WERI-Rb-1 (cell line): ENCODE measurements at regions not wholly inside any gene's neighbourhood (a gene's known extent, or its start where the extent isn't known, plus 50 kb on each side); places are given as distances from the start of the nearest gene placed in this dataset.

Source experiments
- DNase-seq: peaks from one replicate; pipeline ENCODE4 v3.0.0-alpha.2; 2020
- H3K27ac ChIP-seq: fragments of 250-450 bp; sonication (Bioruptor Pico); 2 replicates; pipeline ENCODE4 v1.5.1; 2020; ENCODE audit warnings: mild to moderate bottlenecking, moderate library complexity
- H3K27me3 ChIP-seq: fragments of 250-450 bp; sonication (Bioruptor Pico); 2 replicates; pipeline ENCODE4 v1.5.1; 2021; ENCODE audit warnings: mild to moderate bottlenecking, low read depth, moderate library complexity; ENCODE audit not compliant: insufficient read depth, severe bottlenecking
- H3K36me3 ChIP-seq: fragments of 250-450 bp; sonication (Bioruptor Pico); 2 replicates; pipeline ENCODE4 v1.5.1; 2020; ENCODE audit warnings: mild to moderate bottlenecking, moderate library complexity
- H3K4me3 ChIP-seq: 2 replicates; pipeline ENCODE4 v1.5.1; 2011; ENCODE audit warnings: low read depth, mild to moderate bottlenecking, control low read depth, low read length
- H3K9me3 ChIP-seq: fragments of 250-450 bp; sonication (Bioruptor Pico); 2 replicates; pipeline ENCODE4 v1.5.1; 2021; ENCODE audit warnings: mild to moderate bottlenecking, moderate library complexity; ENCODE audit not compliant: severe bottlenecking
- CTCF ChIP-seq: IDR thresholded peaks from 2 replicates; pipeline ENCODE4 v1.5.1; 2011; ENCODE audit warnings: low read depth, mild to moderate bottlenecking, control low read depth, inconsistent platforms, low read length

- no peaks in the 10 kb centered on the region for H3K9me3 ChIP-seq
- no peaks in the 10 kb centered on the region for H3K36me3 ChIP-seq
- no peak overlapping the region for H3K27ac ChIP-seq
- no peak for TF ChIP-seq CTCF
- no peak for DNase-seq
- no peaks in the 10 kb centered on the region for H3K27me3 ChIP-seq
- H3K4me3 ChIP-seq, result no peak overlapping the region
These were observed 491.3 kb downstream of the GLRX3 start for GRCh38 chr10:130627346-130628045.

DNA sequence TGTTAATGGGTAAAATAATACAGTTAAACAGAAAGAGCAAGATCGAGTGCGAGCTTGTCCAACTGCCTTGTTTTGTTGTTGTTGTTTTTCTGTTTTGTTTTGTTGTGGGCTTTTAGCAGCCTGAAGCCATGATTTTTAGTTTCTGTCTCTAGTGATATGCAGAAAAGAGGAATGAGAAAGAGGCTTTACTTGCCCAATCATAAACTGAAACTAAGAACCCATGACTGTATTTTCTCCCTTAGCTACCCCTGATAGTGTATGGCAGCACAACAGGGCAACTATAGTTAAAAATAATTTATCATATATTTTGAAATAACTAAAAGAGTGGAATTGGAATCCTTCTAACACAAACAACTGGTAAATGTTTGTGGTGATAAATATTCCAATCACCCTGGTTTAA is 493.9 kb downstream of the GLRX3 start:
- no peaks in the 10 kb centered on the region for H3K27me3 ChIP-seq
- no peaks in the 10 kb centered on the region for H3K36me3 ChIP-seq
- TF ChIP-seq CTCF, result no peak
- no peak overlapping the region for H3K4me3 ChIP-seq
- DNase-seq, result no peak
- no peaks in the 10 kb centered on the region for H3K9me3 ChIP-seq
- H3K27ac ChIP-seq, result no peak overlapping the region

- no peak overlapping the region for H3K4me3 ChIP-seq
- DNase-seq, result no peak
- H3K9me3 ChIP-seq, result no peaks in the 10 kb centered on the region
- no peak for TF ChIP-seq CTCF
- H3K36me3 ChIP-seq, result no peaks in the 10 kb centered on the region
- H3K27ac ChIP-seq, result no peak overlapping the region
- H3K27me3 ChIP-seq, result no peaks in the 10 kb centered on the region
These were observed 495.2 kb downstream of the GLRX3 start for GRCh38 chr10:130631142-130632096.

DNA sequence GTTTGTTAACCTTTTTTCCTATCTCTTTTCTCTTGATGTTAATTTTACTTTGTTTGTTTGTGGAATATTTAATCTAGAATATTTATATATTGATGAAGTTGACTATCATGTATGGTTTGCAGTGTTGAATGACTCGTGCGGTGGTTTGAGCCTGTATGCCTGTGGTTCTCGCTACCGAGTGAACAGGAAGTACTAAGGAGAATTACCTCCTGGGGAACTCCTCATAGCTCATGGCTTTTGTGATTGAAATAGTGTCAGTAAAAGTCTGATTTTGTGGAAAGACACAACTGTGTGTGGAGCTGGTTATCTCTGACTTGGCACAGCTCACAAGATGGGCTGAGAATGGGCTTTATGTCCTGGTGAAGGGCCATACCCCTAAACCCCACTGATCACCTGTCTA is 498.6 kb downstream of the GLRX3 start:
- Histone ChIP-seq H3K36me3 (no peaks in the 10 kb centered on the region), H3K27me3 (no peaks in the 10 kb centered on the region), H3K27ac (no peak overlapping the region), H3K4me3 (no peak overlapping the region), H3K9me3 (no peaks in the 10 kb centered on the region)
- DNase-seq, result no peak
- TF ChIP-seq CTCF, result no peak

DNA sequence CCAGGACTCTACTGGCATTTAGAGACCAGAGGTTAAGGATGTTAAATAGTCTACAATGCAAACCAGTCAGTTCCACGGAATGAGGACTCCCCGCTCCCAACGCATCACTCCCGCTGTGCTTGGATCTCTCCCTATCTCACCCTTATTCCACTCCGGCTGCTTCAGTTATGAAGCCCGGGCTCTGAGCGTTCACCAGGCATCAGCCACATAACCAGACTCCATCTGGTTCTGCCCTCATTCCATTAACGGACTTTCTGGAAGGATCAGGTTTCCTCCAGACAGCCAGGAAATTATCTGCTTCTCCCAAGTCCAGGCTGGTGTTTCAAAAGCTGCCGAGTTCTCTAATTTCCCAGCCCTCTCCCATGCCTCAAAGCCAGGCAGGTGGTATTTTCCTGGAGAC is 499.3 kb downstream of the GLRX3 start:
- Histone ChIP-seq H3K9me3 (no peaks in the 10 kb centered on the region), H3K27ac (no peak overlapping the region), H3K27me3 (no peaks in the 10 kb centered on the region), H3K36me3 (no peaks in the 10 kb centered on the region), H3K4me3 (no peak overlapping the region)
- no peak for DNase-seq
- no peak for TF ChIP-seq CTCF
